ELR (cell line): ENCODE measurements at regions not wholly inside any gene's neighbourhood (a gene's known extent, or its start where the extent isn't known, plus 50 kb on each side); places are given as distances from the start of the nearest gene placed in this dataset.

Source experiments
- DNase-seq: peaks from one replicate; pipeline ENCODE4 v3.0.0-alpha.2; 2015; ENCODE audit warnings: low read depth

- no peak for DNase-seq
Measured at GRCh38 chr2:71839826-71840225, 307.8 kb downstream of the CYP26B1 start.

GRCh38 chr2:71834796-71835195 lies 312.9 kb downstream of the CYP26B1 start:
- no peak for DNase-seq

GRCh38 chr2:71833855-71834560 lies 313.7 kb downstream of the CYP26B1 start:
- DNase-seq = no peak

- no peak for DNase-seq
Measured at GRCh38 chr2:71833272-71833671, 314.4 kb downstream of the CYP26B1 start.

GRCh38 chr2:71832844-71833243 lies 314.8 kb downstream of the CYP26B1 start:
- no peak for DNase-seq

GRCh38 chr2:71832388-71832787 lies 315.3 kb downstream of the CYP26B1 start:
- no peak for DNase-seq

GRCh38 chr2:71831193-71831577 lies 316.5 kb downstream of the CYP26B1 start:
- DNase-seq = peak; percentile 74

GRCh38 chr2:71830497-71831192 lies 317.0 kb downstream of the CYP26B1 start:
- peak; percentile 31 for DNase-seq

- DNase-seq = no peak
Measured at GRCh38 chr2:71829008-71829407, 318.7 kb downstream of the CYP26B1 start.

GRCh38 chr2:71827973-71828372 lies 319.7 kb downstream of the CYP26B1 start:
- DNase-seq = no peak

- no peak for DNase-seq
Measured at GRCh38 chr2:71827524-71827901, 320.1 kb downstream of the CYP26B1 start.

GRCh38 chr2:71826826-71827523 lies 320.7 kb downstream of the CYP26B1 start:
- no peak for DNase-seq

GRCh38 chr2:71826299-71826698 lies 321.4 kb downstream of the CYP26B1 start:
- DNase-seq = no peak

GRCh38 chr2:71824436-71824835 lies 323.2 kb downstream of the CYP26B1 start:
- no peak for DNase-seq

- DNase-seq = no peak
Measured at GRCh38 chr2:71823526-71823925, 324.1 kb downstream of the CYP26B1 start.

GRCh38 chr2:71822463-71822862 lies 325.2 kb downstream of the CYP26B1 start:
- no peak for DNase-seq

- DNase-seq = peak; percentile 62
Measured at GRCh38 chr2:71821856-71822255, 325.8 kb downstream of the CYP26B1 start.

- DNase-seq = no peak
Measured at GRCh38 chr2:71816815-71817214, 330.8 kb downstream of the CYP26B1 start.

- DNase-seq = no peak
Measured at GRCh38 chr2:71815701-71816474, 331.8 kb downstream of the CYP26B1 start.

GRCh38 chr2:71814885-71815284 lies 332.8 kb downstream of the CYP26B1 start:
- DNase-seq = no peak

- no peak for DNase-seq
Measured at GRCh38 chr2:71813807-71814470, 333.7 kb downstream of the CYP26B1 start.

GRCh38 chr2:71813315-71813714 lies 334.3 kb downstream of the CYP26B1 start:
- no peak for DNase-seq
